HFFc6 (cell line): ENCODE measurements at regions not wholly inside any gene's neighbourhood (a gene's known extent, or its start where the extent isn't known, plus 50 kb on each side); places are given as distances from the start of the nearest gene placed in this dataset.

Source experiments
- DNase-seq: peaks from one replicate; pipeline ENCODE4 v3.0.0-alpha.2; 2018
- H3K27ac Mint-ChIP-seq: 2 replicates; pipeline ENCODE4 v1.8.0; 2020; ENCODE audit warnings: mild to moderate bottlenecking, mixed read lengths
- H3K27me3 Mint-ChIP-seq: 2 replicates; pipeline ENCODE4 v1.8.0; 2021; ENCODE audit warnings: mild to moderate bottlenecking, moderate library complexity, mixed read lengths; ENCODE audit not compliant: insufficient read depth
- H3K36me3 Mint-ChIP-seq: 2 replicates; pipeline ENCODE4 v1.8.0; 2021; ENCODE audit warnings: low read depth, mixed read lengths
- H3K4me1 Mint-ChIP-seq: 2 replicates; pipeline ENCODE4 v1.8.0; 2020; ENCODE audit warnings: low read depth, mixed read lengths
- H3K4me3 Mint-ChIP-seq: 2 replicates; pipeline ENCODE4 v1.8.0; 2020; ENCODE audit warnings: mild to moderate bottlenecking, moderate library complexity, mixed read lengths
- H3K9me3 Mint-ChIP-seq: 2 replicates; pipeline ENCODE4 v1.8.0; 2020; ENCODE audit warnings: mild to moderate bottlenecking, mixed read lengths
- CTCF ChIP-seq: fragments of 200-600 bp; sonication (generic); IDR thresholded peaks from 2 replicates; pipeline ENCODE4 v1.5.0; 2021; ENCODE audit warnings: antibody characterized with exemption, mild to moderate bottlenecking

DNA sequence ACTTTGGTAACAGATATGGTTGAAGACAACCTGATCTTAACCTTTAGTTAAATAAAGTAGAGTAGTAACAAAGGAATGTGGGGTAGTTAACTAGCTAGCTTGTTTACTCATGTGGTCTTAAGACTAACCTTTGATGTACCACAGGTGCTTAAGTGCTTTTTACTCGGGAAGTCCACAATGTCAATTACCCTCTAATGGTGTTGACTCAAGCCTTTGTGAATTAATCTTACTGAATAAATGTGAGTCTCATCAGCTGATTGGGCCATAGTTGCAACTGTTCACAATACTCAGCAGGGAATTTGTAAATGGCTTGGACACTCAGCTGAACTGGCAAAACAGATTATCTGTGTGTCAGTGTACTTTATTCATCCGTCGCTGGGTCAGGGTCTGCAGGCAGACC, 119.0 kb upstream of the UGT8 start:
- Mint-ChIP-seq H3K9me3 (no peaks in the 10 kb centered on the region), H3K36me3 (no peaks in the 10 kb centered on the region), H3K27ac (no peak overlapping the region), H3K4me1 (no peaks in the 10 kb centered on the region), H3K27me3 (peaks cover 4% of the 10 kb centered on the region; the same call in 1 of the 2 replicates), H3K4me3 (no peak overlapping the region)
- no peak for DNase-seq
- no peak for TF ChIP-seq CTCF

GRCh38 chr4:114481856-114482255, 116.8 kb upstream of the UGT8 start:
- Mint-ChIP-seq H3K36me3 (no peaks in the 10 kb centered on the region), H3K27ac (no peak overlapping the region), H3K27me3 (peaks cover 4% of the 10 kb centered on the region; the same call in 1 of the 2 replicates), H3K4me1 (no peaks in the 10 kb centered on the region), H3K9me3 (no peaks in the 10 kb centered on the region), H3K4me3 (no peak overlapping the region)
- DNase-seq: no peak
- TF ChIP-seq CTCF: no peak

DNA sequence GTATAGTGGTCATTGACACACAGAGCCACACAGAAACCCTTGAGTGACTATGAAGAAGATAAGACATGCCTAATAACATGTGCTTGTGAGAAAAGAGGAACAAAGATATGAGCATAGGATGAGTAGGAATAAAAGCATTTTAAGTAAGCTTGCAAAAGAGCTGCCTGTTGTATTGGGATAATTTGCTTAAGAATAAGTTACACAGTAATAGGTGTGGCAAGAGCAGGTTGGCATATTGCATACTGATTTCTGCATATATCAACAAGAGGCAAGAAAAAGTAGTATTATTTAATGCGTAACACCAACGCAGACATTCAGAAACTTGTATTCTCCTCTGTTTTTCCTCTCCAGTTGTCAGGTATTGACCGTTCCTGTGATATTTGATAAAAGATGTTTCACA, 111.5 kb upstream of the UGT8 start:
- Mint-ChIP-seq H3K27me3 (no peaks in the 10 kb centered on the region), H3K4me1 (no peaks in the 10 kb centered on the region), H3K27ac (no peak overlapping the region), H3K9me3 (no peaks in the 10 kb centered on the region), H3K36me3 (no peaks in the 10 kb centered on the region), H3K4me3 (no peak overlapping the region)
- TF ChIP-seq CTCF: no peak
- no peak for DNase-seq

DNA sequence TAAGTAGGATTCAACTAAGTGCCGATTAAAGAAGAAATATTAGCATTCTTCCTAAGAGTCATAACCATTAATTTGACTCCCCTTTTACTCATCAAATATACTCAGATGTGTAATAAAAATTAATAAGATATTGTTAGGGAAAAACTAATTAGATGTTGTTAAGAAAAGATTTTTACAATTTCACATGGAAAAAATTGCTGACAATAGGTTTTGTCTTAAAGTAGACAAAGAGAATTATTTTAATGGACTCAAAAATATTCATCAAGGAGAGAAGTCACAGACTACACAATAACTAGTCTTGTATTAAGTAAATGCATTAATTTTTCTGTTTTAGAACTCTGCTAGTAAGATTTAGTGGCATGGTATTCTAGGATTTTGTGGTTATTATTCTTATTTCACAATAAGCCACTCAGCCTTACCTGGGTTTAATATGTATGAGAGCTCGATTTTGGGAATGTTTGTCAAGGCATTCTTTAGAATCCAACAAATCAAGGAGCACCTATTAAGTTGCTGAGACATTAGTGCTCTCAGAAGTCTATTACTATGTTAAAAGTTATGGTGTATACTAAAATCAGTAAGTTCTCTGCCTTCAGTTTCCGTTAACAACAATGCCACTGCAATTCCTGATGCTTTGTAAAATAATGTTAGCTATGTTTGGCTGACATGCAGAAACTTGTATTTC, 110.2 kb upstream of the UGT8 start:
- TF ChIP-seq CTCF: no peak
- no peak overlapping the region for H3K27ac Mint-ChIP-seq
- no peaks in the 10 kb centered on the region for H3K27me3 Mint-ChIP-seq
- H3K4me3 Mint-ChIP-seq: no peak overlapping the region
- no peaks in the 10 kb centered on the region for H3K36me3 Mint-ChIP-seq
- no peaks in the 10 kb centered on the region for H3K4me1 Mint-ChIP-seq
- DNase-seq: no peak
- H3K9me3 Mint-ChIP-seq: no peaks in the 10 kb centered on the region

GRCh38 chr4:114494246-114494803, 104.3 kb upstream of the UGT8 start:
- no peak for DNase-seq
- H3K4me1 Mint-ChIP-seq: no peaks in the 10 kb centered on the region
- peaks cover 2% of the 10 kb centered on the region; the same call in 1 of the 2 replicates for H3K27me3 Mint-ChIP-seq
- no peaks in the 10 kb centered on the region for H3K36me3 Mint-ChIP-seq
- H3K27ac Mint-ChIP-seq: no peak overlapping the region
- TF ChIP-seq CTCF: no peak
- H3K9me3 Mint-ChIP-seq: no peaks in the 10 kb centered on the region
- no peak overlapping the region for H3K4me3 Mint-ChIP-seq
